ENCODE measurements at regions not wholly inside any gene's neighbourhood (a gene's known extent, or its start where the extent isn't known, plus 50 kb on each side); places are given as distances from the start of the nearest gene placed in this dataset.

DNA sequence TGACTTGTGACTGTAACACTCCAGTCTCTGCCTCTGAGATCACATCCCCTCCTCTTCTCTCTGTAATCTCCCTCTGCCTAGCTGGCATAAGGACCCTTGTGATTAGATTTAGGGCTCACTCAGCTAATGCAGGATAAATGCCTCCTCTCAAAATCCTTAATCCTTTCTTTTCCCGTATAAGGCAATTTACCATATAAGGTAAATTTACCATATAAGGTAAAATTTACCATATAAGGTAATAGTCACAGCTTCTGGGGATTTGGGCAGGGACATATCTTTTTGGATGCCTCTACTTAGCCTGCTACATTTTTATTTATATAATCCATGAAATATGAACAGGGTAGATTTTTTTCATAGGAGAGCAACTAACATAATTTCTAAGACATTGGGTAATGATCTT, 318.0 kb upstream of the PUM3 start:
- no peak for DNase-seq

DNA sequence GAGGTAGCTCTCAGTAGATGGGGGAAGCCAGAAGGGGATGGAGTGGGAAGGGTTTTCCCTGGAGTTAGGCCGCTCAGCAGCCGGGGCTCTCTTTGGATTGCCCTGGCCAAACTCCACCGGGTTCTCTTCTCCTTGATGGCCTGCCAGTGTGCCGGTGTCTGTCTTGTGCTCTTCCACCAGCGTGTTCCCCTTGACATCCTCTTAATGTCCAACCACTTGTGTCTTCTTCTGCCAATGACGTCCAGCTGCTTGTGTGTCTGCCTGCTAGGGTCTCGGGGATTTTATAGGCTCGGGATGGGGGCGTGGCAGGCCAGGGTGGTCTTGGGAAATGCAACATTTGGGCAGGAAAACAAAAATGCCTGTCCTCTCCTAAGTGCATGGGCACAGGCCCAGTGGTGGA, 313.1 kb upstream of the PUM3 start:
- no peak for DNase-seq

DNA sequence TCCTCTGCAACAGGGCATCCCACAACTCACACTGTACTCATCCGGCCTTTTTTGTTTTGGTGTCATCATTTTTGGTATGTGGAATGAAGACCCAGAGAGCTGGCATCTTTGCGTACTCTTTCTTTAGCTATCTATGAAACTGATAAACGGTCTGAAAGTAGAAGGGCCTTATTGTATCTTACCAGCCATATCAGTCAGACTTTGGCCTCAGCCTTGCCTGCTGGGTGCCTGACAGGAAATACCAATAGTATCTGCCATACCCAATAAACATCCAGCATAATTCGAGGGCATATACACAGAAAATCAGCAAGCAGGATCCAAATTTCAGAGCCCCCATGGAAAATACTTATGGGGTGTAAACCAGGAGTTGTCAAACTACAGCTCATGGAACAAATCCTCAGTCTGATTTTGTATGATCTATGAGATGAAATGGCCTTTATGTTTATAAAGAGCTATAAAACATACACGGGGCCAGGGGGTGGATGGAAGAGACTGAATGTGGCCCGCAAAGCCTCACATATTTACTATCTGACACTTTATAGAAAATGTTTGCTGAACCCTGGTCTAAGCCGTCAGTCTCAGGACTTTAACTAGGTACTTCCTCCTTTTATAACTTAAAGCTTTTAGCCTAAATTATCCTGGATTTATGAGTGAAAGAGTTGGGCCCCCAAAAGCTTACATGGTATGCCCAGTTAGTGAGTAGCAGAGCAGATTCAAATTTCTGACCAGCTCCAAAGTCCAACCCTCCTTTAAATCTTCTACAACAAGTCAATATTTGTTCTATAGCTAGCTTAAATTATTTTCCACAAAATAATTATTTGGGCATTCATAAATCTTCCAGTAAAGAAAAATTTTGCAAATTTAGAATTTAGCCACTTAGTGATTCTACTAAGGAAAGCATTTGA, 308.0 kb upstream of the PUM3 start:
- no peak for DNase-seq

DNA sequence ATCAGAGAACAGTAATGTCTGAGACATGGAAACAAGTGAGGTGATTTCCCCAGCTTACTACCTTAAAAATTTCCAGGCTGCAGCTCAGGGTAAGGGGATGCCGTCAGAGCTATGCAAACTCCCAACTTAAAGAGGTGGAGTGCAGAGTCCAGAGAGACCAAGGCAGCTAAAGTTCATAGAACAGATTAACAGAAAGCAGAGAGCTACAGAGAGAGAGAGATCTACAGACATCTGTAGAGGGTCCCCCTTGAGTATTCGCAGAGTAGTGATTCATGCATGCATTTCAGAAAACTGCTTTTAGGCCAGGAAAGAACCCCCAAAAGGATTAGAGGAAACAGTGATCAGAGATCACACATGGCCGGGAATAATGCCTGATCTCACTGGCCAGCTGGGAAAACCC, 306.2 kb upstream of the PUM3 start:
- DNase-seq, result no peak

DNA sequence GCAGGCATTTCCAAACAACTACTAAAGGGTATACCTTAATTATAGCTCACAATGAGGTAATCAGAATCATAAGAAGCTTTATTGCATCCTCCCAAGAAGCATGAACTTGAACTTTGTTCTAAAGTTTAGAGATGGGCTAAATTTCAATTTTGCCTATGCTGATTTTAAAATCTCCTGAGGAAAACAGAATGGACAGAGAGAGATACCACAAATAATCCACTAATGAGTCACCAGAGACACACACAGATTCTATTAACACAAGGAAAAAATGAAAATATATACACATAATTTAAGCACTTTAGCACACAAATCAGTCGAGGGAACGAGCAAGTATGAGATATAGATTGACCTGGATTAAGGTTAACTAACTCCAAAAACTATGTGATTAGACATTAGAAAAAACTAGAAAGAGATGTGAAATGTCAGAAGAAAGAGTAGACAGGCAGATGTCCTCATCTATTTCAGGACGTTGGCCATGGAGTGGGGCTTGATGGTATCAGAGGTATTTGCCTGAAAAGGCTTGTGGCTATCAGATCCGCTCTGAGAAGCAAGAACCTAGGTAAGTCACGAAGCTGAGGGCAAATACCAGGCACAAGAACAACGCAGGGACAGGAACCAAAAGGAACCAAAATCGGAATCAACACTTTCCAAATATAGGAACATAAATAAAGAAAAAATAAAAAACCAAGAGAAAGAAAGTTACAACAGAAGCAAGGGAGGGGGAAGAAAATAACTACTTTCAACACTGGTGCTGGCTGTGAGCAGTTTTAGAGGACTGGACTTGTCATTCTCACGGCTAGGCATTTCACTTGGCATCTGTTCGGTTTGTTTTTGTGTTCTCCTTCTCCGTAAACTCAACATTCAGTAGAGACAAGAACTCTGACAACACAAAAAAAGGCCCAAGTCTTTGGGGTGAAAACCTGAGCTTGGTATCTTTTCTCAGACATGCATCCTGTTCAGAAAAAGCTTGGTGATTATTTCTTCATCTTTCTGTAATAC, 294.6 kb upstream of the PUM3 start:
- no peak for DNase-seq

DNA sequence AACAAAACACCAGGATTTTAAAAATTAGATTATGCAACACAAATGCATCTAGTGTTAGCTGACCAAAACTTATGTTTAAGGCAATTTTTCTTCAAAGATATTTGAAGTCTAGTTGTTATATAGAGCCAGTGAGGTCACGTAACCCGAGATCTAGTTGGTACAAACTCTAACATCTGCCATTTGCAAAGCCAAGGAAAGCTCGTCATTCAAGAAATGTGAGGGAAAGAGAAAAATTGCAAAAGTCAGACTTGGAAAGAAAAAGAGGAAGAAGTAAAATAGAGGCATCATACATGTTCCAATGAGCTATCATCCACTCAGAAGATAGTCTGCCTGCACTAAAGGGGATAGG, 293.4 kb upstream of the PUM3 start:
- no peak for DNase-seq

DNA sequence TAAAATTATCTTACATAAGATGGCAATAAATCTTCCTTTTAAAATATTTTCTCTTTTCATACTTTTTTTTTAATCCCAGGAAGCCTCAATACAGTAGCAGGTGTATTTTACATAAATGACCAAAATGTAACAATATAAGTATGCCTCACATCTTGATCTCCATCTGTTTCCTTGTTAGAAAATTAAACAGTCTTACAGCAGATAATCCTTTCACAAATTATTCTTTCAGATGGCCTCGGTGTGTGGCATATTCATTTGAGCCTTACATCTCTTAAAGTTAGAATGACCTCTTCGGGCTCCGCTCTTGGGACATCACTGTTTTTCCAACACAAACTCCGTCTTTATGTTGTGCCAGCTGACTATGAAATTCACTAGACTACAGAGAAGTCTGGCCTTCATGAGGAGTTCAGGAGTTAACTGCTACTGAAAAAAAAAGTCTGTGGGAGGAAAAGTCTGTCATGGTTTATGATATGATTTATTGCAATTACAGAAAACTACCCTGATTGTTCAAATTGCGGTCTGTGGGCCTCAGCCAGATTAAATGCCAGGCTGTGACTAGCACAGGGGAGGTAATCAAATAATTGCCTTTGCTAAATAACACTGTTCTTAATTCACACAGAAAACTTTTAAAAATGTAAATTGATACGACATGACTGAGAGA, 292.9 kb upstream of the PUM3 start:
- no peak for DNase-seq

DNA sequence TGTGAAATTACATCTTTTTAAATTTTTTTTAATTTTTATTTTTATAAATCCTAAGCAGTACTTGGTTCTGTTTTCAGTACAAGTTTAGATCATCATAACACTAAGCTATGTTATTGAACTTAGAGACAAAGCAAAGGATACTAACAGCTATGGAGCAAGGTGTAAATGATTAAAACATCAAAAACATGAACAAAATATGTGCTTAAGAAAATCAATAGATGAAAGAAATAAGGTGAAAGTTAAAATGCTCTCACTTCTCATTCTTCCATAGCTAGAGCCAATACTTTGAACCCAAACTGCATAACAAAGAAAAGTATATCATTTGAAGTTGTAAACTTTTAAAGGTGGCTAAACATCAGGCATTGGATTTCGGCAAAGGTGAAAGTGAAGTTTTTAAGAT, 292.3 kb upstream of the PUM3 start:
- DNase-seq, result no peak

DNA sequence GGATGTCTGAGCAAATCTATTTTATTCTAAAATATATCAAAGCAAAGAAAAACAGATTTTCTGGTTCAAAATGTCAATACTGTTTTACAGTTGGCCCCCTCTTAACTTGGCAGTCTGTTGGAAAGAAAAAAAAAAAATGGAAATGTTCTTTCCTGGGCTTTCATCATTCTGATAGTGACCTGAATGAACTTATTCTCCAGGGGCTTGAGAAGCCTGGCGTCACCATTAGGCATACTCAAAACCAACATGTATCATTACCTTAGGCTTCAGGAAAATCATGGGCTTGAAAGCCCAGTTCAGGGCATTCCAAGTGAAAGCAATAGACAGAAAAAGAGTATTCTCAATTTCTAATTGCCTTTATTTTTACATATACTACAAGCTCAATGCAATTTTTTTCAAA, 283.7 kb upstream of the PUM3 start:
- no peak for DNase-seq

DNA sequence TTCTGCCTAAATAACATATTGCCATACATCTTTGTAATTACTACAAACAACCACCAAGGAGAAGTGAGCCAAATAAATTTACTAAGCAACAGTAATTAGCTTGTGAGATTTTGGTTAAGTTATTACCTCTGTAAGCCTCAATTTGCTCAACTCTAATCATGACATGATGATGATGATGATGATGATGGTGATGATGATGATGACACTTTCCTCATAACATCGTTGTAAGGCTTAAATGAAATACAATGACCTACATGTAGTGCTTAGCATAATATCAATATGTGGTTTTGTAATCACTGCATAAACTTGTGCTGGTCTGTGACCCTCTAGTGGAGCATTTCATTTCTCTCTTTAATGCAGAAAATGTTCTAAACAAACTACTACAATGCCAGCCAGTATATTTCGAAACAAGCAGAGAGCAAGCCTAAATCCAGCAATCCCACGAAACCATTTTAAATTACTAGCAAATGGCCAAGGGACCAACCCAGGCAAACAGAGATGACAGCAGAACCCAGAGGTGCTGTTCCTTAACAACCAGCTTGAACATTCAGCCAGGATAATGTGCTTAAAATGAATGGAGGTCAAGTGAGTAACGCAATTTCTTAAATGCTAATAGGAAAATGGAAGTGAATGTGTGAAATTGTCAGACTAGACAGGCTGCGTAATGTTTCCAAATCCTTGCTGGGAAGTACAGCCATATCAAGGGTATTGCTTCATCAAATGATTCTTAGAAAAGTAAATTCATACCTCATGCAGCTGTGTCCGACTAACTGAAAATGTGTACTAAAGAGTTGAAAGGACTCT, 281.9 kb upstream of the PUM3 start:
- no peak for DNase-seq

DNA sequence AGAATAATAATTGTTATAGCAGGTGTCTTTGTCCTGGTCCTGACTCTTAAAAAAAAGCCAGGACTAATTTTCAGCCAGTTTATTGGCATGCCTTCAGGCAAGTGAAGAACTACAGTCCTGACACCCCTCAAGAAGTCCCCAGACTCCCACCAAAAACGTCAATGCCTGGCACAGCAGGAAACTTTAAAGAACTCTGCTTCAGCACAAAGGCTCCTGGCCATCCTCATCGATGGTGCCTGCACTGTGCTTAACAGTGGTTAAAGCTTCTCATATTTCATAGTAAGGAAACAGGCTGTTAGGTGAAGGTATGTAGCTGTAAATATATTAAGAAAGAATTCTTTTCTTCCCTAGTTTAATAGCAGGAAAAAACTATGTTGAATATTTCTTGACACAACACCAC, 280.1 kb upstream of the PUM3 start:
- no peak for DNase-seq

DNA sequence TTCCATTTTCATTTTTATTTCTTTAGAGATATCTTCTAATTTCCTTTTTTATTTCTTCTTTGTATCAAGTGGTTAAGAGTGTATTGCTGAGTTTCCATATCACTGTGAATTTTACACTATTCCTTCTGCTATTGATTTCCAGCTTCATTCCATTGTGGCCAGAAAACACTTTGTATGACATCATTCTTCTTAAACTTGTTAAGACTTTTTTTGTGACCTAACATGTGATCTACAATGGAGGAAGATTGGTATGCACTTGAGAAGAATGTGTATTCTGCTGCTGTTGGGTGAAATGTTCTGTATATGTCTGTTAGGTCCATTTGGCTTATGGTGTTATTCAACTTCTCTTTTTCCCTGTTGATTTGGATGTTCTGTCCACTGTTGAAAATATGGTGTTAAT, 274.2 kb upstream of the PUM3 start:
- DNase-seq, result no peak

DNA sequence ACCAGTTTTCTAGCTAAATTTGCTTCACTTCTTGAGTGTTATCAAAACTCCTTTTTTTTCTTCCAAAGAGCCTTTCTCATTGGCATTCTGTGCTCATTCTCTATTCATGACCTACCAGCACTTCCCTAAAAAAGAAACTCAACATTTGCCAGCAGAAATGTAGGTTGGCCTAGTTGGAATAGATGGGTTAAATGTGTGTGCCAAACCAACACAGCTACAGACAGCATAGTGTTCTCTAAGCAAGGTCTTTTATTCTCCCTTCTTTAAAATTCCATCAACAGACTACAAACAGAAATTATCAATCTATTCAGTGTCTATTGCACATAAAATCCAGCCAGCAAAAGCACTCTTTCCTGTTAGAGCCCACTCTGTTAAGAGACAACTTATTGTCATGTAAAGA, 255.8 kb upstream of the PUM3 start:
- no peak for DNase-seq

DNA sequence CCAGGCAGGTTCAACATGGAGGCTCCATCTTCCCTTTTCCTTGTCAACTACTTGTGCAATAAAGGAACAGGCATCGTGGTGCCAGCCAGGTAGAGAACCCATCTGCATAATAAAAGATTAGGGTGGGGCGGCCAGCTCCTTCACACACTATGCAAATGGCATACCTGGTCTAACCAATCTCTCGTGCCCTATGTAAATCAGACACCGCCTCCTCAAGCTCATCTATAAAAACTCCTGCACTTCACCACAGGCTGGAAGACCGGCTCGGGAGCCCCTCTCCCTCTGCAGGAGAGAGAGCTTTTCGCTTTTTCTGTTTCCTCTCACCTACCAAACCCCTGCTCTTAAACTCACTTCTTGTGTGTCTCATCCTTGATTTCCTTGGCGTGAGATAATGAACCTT, 244.3 kb upstream of the PUM3 start:
- no peak for DNase-seq

DNA sequence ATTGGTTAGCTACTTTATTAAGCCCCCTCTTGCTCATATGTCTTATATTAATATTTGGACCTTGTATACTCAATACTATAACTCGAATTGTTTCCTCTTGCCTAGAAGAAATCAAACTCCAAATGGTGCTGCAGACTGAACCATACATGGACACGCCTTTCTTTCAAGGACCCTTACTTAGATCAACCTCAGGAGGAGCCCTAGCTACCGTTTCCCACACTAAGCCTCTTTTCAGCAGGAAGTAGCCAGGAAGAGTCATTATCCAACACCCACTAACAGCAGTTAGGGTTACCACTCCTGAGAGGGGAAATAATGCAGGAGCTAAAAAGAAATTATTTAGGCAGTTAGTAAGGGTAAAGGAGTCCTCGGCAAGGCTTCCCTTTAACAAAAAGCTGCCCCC, 243.8 kb upstream of the PUM3 start:
- no peak for DNase-seq

DNA sequence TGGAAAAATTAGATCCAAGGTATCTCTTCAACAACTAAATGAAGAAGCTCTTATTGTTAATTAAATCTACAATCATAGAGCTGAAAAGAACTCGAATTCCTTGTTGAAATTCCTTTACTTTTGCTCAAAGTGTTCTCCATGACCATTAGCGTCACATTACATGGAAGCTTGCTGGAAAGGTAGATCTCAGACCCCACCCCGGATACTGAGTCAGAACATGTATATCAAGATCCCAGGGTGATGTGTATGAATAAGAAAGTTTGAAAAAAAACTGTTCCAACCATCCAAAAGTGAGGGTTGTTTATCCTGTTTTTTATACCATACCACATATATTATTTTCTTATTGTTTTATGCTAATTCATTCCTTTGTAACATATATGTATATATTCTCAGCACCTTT, 237.1 kb upstream of the PUM3 start:
- DNase-seq, result no peak

DNA sequence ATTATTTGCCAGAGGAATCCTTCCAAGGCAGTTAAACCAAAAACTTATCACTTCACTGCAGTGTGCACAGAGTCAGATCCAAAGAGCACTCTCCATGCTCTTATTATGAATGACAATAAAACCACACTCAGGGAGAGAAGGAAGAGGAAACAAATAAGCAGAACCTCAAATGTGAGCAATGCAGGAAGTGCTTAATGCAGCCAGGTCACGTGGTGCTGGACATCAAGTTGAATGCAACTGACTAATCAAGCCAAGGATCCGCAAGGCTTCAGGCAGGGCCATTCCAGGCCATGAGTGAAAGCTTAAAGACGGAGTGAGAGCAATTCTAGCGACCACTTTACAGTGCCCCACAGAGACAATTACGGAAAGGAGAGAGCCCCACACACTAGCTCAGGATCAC, 230.4 kb upstream of the PUM3 start:
- DNase-seq, result no peak

DNA sequence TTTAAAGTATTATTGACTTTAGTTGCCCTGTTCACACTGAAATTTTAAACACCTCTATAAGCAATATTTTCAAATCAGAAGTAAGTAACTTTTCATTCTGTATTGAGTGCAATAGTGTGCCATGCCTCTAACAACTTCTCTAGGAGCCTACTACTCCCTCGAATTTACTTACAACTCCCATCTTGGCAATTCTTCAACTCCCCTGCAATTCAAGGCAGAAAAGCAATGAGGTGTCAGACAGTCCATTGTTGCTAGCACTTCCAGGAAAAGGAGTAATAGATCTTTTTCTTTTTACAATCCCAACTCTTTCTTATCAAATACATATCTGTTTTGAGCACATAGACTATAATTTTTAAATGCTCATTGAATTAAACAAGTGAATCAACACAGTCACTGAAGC, 222.7 kb upstream of the PUM3 start:
- no peak for DNase-seq

DNA sequence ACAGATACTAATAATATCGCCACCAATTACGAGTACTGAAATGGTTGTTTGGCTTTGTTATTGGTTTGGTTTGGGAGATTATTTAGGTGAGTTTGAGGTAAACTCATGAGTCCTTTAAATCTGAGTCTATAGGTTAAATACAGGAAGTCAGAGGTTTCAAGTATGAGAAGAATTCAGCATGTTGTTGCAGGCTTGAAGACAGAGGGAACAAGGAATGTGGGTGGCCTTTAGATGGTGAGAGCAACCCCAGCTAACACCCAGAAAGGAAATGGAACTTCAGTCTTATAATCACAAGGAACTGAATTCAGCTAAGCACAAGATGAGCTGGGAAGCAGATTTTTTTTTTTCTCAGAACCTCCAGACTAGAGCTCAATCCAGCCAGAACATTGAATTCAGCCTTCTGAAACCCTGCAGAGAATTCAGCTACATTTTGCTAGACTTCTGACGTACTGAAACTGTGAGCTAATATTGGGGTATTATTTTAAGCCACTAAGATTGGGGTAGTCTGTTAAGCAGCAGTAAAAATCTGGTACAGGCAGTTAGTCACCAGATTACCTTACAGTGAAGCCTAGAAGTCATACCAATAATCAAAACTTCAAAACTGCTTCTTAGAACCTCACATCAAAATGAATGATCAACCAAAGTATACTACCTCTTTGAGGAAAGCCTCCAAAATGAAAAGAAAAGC, 216.0 kb upstream of the PUM3 start:
- DNase-seq, result no peak

DNA sequence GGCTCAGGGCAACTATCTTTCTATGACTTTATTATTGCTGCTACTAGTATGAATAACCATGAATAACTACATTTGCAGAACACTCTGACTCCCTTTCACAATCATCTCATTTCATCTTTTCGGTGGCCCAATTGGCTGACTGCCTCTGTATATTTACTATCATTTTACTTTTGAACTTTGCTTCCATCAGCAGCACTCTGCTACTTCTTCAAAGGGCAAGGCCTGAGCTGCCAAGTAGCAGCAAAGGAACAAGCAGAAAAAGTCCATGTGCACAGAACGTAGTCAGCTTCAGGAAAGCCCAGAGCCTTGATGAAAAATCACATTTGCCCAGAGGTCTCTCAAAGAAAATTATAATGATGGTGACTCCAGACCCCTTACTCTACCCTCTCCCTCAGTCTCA, 214.5 kb upstream of the PUM3 start:
- DNase-seq, result no peak

DNA sequence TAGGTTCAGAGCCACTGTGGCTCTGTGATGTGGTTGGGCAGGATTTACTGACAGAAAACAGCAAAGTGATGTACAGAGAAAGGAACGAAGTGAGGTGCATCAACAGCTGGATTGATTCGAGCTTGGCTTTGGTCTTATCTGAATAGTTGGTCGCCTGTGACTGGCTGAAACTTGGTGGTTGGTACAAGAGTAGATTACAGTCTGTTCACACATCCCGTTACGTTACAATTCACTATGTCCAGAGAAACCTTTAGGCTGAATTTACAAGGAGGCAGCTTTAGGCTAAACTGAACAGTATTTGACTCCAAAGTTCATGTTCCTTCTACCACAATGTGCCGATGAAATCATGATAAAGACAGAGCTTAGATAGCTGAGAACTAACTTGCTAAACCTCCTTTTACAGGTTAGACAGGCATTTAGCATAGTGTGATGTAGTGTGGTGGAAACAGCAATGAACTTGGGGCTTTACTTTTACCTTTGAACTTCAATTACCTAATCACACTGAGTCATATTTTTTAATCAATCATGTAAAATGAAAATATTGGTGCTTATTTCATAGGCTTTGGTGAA, 210.2 kb upstream of the PUM3 start:
- DNase-seq, result no peak

DNA sequence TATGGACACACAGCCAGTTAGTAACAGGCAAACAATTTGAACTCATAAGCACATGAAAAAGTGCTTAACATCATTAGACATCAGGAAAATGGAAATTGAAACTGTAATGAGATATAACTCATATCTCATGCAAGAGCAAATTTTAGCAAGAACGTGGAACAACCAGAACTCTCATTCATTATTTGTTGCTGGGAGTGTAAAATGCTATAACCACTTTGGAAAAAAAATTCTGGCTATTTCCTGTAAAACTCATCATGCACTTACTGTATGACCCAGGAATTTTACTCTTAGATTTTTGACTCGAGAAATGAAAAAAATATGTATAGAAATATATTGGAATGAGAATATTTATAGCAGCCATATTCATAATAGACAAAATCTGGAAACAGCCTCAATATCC, 205.7 kb upstream of the PUM3 start:
- DNase-seq, result no peak
